GM10248 (cell line): ENCODE measurements at regions not wholly inside any gene's neighbourhood (a gene's known extent, or its start where the extent isn't known, plus 50 kb on each side); places are given as distances from the start of the nearest gene placed in this dataset.
"Not testable (repeated sequence)": the region's sequence is repeated elsewhere in the genome, so short reads cannot be mapped to it uniquely, and the experiment has no call there.

ENCODE experiments used
- CTCF ChIA-PET: fragments of 300-600 bp; sonication (Branson Sonifier 250); formaldehyde crosslinking; extraction: SDS; loops from one replicate; lab custom pipeline; 2021; ENCODE audit warnings: antibody characterized with exemption; lab: Yijun Ruan, JAX
- POLR2A ChIA-PET: fragments of 350-650 bp; sonication (Branson Sonifier 250); formaldehyde crosslinking; extraction: SDS; loops from one replicate; lab custom pipeline; 2020; ENCODE audit warnings: antibody characterized with exemption; lab: Yijun Ruan, JAX
- DNase-seq: peaks from one replicate; pipeline ENCODE4 v3.0.0; 2012; ENCODE audit errors: extremely low spot score
- CTCF ChIP-seq: IDR thresholded peaks from 2 replicates; pipeline ENCODE4 v1.5.1; 2012; ENCODE audit warnings: mild to moderate bottlenecking, low read depth; ENCODE audit errors: extremely low read depth, missing control alignments, control extremely low read depth

- peak; percentile 7 for TF ChIP-seq CTCF
- ChIA-PET POLR2A (no interaction called here), CTCF (interaction anchor here (1.3 kb wide), 1 partner anchor 10 kb away, joined by 4 read pairs; no protein-coding TSS in a partner anchor)
- no peak for DNase-seq
Measured at GRCh38 chr12:78562368-78563205, 302.0 kb upstream of the SYT1 start.

GRCh38 chr12:78563826-78564225 lies 300.7 kb upstream of the SYT1 start:
- CTCF ChIA-PET: interaction anchor here (0.8 to 1.4 kb wide), 2 partner anchors 29 to 143 kb away, joined by 3 read pairs; no protein-coding TSS in a partner anchor
- POLR2A ChIA-PET: no interaction called here

DNA sequence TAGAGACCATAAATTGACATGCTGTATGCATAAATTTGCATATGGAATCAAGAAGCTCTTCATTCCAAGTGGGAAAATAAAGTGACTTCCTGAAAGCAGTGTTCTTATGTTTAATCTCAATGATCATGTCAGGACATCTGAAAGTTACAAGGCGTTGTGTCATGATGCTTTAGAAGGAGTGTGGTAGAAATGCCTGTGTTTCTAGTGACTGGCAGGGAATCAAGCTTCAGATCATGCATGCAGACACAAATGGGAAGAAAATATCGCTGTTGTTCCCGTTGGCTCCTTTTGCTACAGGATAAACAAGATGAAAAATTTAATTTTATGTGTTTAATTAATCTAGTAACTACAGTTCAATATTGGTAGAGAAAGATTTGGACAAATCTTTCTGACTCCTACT lies 298.1 kb upstream of the SYT1 start:
- ChIA-PET CTCF (interaction anchor here (1.2 to 3.3 kb wide), 2 partner anchors 10 to 17 kb away, joined by 3 to 8 read pairs; no protein-coding TSS in a partner anchor), POLR2A (no interaction called here)
- TF ChIP-seq CTCF: no peak
- no peak for DNase-seq

More at GRCh38 chr12:78563826-78564225, 300.7 kb upstream of the SYT1 start:
- no peak for DNase-seq
- no peak for TF ChIP-seq CTCF

- TF ChIP-seq CTCF: no peak
- ChIA-PET POLR2A (no interaction called here), CTCF (interaction anchor here (0.8 to 3.3 kb wide), 4 partner anchors 9 to 19 kb away, joined by 3 to 10 read pairs (median 6); no protein-coding TSS in a partner anchor)
- no peak for DNase-seq
Measured at GRCh38 chr12:78568321-78569020, 296.1 kb upstream of the SYT1 start.

DNA sequence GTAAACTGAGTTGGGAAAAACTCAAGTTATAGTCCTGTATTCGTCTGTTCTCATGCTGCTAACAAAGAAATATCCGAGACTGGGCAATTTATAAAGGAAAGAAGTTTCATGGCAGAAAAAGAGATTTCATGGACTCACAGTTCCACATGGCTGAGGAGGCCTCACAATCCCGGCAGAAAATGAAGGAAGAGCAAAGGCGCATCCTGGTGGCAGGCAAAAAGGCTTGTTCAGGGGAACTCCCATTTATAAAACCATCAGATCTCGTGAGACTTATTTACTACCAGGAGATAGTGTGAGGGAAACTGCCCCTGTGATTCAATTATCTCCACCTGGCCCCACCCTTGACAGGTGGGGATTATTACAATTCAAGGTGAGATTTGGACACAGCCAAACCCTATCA lies 292.6 kb upstream of the SYT1 start:
- TF ChIP-seq CTCF: no peak
- CTCF ChIA-PET: interaction anchor here (1.3 kb wide), 1 partner anchor 22 kb away, joined by 3 read pairs; no protein-coding TSS in a partner anchor

DNA sequence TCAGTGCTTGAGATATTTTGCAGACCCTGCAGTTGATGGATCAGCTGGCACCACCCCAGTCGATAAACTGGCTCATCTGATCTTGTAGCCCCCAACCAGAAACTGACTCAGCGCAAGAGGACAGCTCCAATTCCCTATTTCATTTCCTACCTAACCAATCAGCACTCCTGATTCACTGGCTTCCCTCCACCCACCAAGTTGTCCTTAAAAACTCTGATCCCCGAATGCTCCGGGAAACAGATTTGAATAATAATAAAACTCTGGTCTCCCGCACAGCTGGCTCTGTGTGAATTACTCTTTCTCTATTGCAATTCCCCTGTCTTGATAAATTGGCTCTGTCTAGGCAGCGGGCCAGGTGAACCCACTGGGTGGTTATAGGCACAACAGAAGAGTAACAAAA lies 289.4 kb upstream of the SYT1 start:
- POLR2A ChIA-PET, DNase-seq: not testable (repeated sequence)
- CTCF ChIA-PET: interaction anchor here (1.5 kb wide), 1 partner anchor 9 kb away, joined by 3 read pairs; no protein-coding TSS in a partner anchor

More for the DNA sequence above, 292.6 kb upstream of the SYT1 start:
- POLR2A ChIA-PET: no interaction called here
- no peak for DNase-seq
